D721Med (cell line): ENCODE measurements at regions not wholly inside any gene's neighbourhood (a gene's known extent, or its start where the extent isn't known, plus 50 kb on each side); places are given as distances from the start of the nearest gene placed in this dataset.

Experiments
- DNase-seq: peaks from one replicate; pipeline ENCODE4 v3.0.0; 2011; ENCODE audit warnings: low spot score; ENCODE audit not compliant: insufficient read length
- FAIRE-seq: peaks from 2 replicates; lab custom pipeline; 2011; peaks lifted over from hg19 to GRCh38; lab: Jason Lieb, UNC
- CTCF ChIP-seq: IDR thresholded peaks from 2 replicates; pipeline ENCODE4 v1.5.1; 2012; ENCODE audit warnings: mild to moderate bottlenecking, control low read depth; ENCODE audit not compliant: insufficient read depth; ENCODE audit errors: missing control alignments

- TF ChIP-seq CTCF = no peak
- FAIRE-seq (no peak), DNase-seq (no peak)
Observed at GRCh38 chr6:45741437-45742171, 274.1 kb downstream of the CLIC5 start.

GRCh38 chr6:45739058-45739457 lies 276.6 kb downstream of the CLIC5 start:
- no peak for TF ChIP-seq CTCF
- DNase-seq (no peak), FAIRE-seq (no peak)

GRCh38 chr6:45738057-45738455 lies 277.6 kb downstream of the CLIC5 start:
- DNase-seq (no peak), FAIRE-seq (no peak)
- no peak for TF ChIP-seq CTCF

- no peak for FAIRE-seq
- TF ChIP-seq CTCF = no peak
- DNase-seq = no peak
Observed at GRCh38 chr6:45737331-45738056, 278.2 kb downstream of the CLIC5 start.

- DNase-seq (no peak), FAIRE-seq (no peak)
- TF ChIP-seq CTCF = no peak
Observed at GRCh38 chr6:45736134-45736533, 279.5 kb downstream of the CLIC5 start.

GRCh38 chr6:45732731-45733130 lies 282.9 kb downstream of the CLIC5 start:
- no peak for FAIRE-seq
- TF ChIP-seq CTCF = no peak
- DNase-seq = no peak

- FAIRE-seq (no peak), DNase-seq (no peak)
- no peak for TF ChIP-seq CTCF
Observed at GRCh38 chr6:45730232-45730631, 285.4 kb downstream of the CLIC5 start.
